CD4-positive, CD25-positive, alpha-beta regulatory T cell (primary cell): ENCODE measurements at regions not wholly inside any gene's neighbourhood (a gene's known extent, or its start where the extent isn't known, plus 50 kb on each side); places are given as distances from the start of the nearest gene placed in this dataset.
"Not testable (repeated sequence)": the region's sequence is repeated elsewhere in the genome, so short reads cannot be mapped to it uniquely, and the experiment has no call there.

Experiments
- ATAC-seq, 2 donors: fragments of 150-1000 bp; cut with Tn5 transposase; one replicate each; pipeline ENCODE4 v1.10.0; 2021; ENCODE audit warnings: low read depth in 2 of 2, moderate number of reproducible peaks in 2 of 2, moderate library complexity in 1 of 2
- DNase-seq, 3 donors: peaks; one replicate each; pipeline versions ENCODE4 v3.0.0 to v3.0.0-alpha.2; 2012 to 2022; ENCODE audit warnings: mixed read lengths in 1 of 3
- H3K27ac ChIP-seq: one replicate; pipeline ENCODE4 v1.7.0; 2013; ENCODE audit warnings: mild to moderate bottlenecking, low read length; ENCODE audit not compliant: insufficient read depth, poor library complexity, severe bottlenecking
- H3K27me3 ChIP-seq: one replicate; pipeline ENCODE4 v1.7.0; 2013; ENCODE audit warnings: low read length; ENCODE audit not compliant: control insufficient read depth, insufficient read depth
- H3K36me3 ChIP-seq: one replicate; pipeline ENCODE4 v1.7.0; 2013; ENCODE audit warnings: mild to moderate bottlenecking, low read length, moderate library complexity; ENCODE audit not compliant: control insufficient read depth, insufficient read depth
- H3K4me1 ChIP-seq: 2 replicates; pipeline ENCODE4 v1.7.0; 2013; ENCODE audit warnings: mild to moderate bottlenecking, low read length; ENCODE audit not compliant: insufficient read depth, control insufficient read depth, poor library complexity, severe bottlenecking
- H3K4me3 ChIP-seq: one replicate; pipeline ENCODE4 v1.7.0; 2013; ENCODE audit warnings: low read depth, mild to moderate bottlenecking, low read length, moderate library complexity
- H3K9me3 ChIP-seq, 2 experiments: 1 replicate in 1 of 2; 2 replicates in 1 of 2; pipeline ENCODE4 v1.7.0; 2013; ENCODE audit warnings: low read length in 2 of 2, mild to moderate bottlenecking in 1 of 2, moderate library complexity in 1 of 2; ENCODE audit not compliant: control insufficient read depth in 2 of 2
- H3K27ac Mint-ChIP-seq, 3 donors: one replicate each; pipeline ENCODE4 v1.8.0; 2020 to 2022; ENCODE audit warnings: mild to moderate bottlenecking in 3 of 3, mixed read lengths in 3 of 3, moderate library complexity in 2 of 3
- H3K27me3 Mint-ChIP-seq: one replicate; pipeline ENCODE4 v1.8.0; 2022; ENCODE audit warnings: mild to moderate bottlenecking, mixed read lengths
- H3K36me3 Mint-ChIP-seq: one replicate; pipeline ENCODE4 v1.8.0; 2020; ENCODE audit warnings: mixed read lengths
- H3K4me1 Mint-ChIP-seq, 4 donors: one replicate each; pipeline ENCODE4 v1.8.0; 2020 to 2022; ENCODE audit warnings: mixed read lengths in 4 of 4, mild to moderate bottlenecking in 1 of 4
- H3K4me3 Mint-ChIP-seq, 4 donors: one replicate each; pipeline ENCODE4 v1.8.0; 2020 to 2022; ENCODE audit warnings: mild to moderate bottlenecking in 4 of 4, mixed read lengths in 4 of 4, moderate library complexity in 3 of 4
- H3K9me3 Mint-ChIP-seq, 7 donors: one replicate each; pipeline ENCODE4 v1.8.0; 2020 to 2022; ENCODE audit warnings: mixed read lengths in 7 of 7, mild to moderate bottlenecking in 3 of 7, moderate library complexity in 2 of 7

DNA sequence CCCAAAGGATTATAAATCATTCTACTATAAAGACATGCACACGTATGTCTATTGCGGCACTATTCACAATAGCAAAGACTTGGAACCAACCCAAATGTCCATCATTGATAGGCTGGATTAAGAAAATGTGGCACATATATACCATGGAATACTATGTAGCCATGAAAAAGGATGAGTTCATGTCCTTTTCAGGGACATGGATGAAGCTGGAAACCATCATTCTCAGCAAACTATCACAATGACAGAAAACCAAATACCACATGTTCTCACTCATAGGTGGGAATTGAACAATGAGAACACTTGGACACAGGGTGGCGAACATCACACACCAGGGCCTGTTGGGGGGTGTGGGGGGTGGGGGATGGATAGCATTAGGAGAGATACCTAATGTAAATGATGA is 273.8 kb downstream of the DEPDC1B start:
- not testable (repeated sequence) for H3K4me3 ChIP-seq, H3K36me3 Mint-ChIP-seq, H3K4me3 Mint-ChIP-seq, H3K27me3 ChIP-seq, DNase-seq, H3K36me3 ChIP-seq, H3K27me3 Mint-ChIP-seq, H3K27ac ChIP-seq, H3K4me1 Mint-ChIP-seq, ATAC-seq, H3K9me3 ChIP-seq, H3K4me1 ChIP-seq, H3K27ac Mint-ChIP-seq
- peaks cover 0 to 13% (median 3%) of the 10 kb centered on the region in 7 donors for H3K9me3 Mint-ChIP-seq

GRCh38 chr5:60420773-60421172 is 279.2 kb downstream of the DEPDC1B start:
- not testable (repeated sequence) for H3K27ac ChIP-seq, H3K4me3 Mint-ChIP-seq, H3K4me3 ChIP-seq, DNase-seq, ATAC-seq, H3K36me3 Mint-ChIP-seq, H3K4me1 Mint-ChIP-seq, H3K36me3 ChIP-seq, H3K27me3 Mint-ChIP-seq, H3K27ac Mint-ChIP-seq, H3K27me3 ChIP-seq, H3K4me1 ChIP-seq, H3K9me3 ChIP-seq
- peaks cover 0 to 15% (median 4%) of the 10 kb centered on the region in 7 donors for H3K9me3 Mint-ChIP-seq

DNA sequence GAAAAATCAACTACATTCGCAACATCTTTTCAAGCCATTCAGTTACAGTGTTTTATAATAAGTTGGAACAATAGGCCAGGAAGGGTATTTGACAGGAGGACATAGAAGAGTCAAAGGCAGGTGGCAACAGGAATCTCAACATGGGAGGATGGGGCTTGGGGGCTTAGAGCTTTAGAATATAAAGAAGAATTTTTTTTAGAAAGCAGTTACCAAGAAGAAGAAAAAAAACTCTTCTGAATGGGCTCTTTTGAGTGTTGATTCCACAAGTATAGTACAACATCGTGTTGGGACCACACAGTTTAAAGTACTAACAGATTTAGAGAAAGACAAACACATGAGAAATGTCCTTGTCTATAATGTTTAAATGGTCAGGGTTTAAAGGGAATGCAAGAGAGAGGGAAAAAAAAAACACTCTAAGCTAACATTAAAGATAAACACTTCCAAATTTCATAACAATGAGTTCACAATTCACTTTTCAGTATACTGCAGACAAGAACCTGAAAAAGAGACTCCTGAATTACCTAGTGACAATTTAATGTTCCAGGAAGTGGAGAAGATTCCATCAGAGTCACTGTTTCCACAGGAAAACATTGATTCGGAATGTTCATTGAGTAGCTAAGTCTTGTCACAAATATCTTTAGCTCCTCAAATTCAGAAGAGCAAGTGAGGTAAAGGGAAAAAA is 282.3 kb downstream of the DEPDC1B start:
- H3K9me3 Mint-ChIP-seq = peaks cover 0 to 4% (median 2%) of the 10 kb centered on the region in 7 donors
- H3K4me1 Mint-ChIP-seq = no peaks in the 10 kb centered on the region
- no peaks in the 10 kb centered on the region for H3K27me3 Mint-ChIP-seq
- ATAC-seq (no peak), DNase-seq (no peak)
- Histone ChIP-seq H3K27ac (no peak overlapping the region), H3K36me3 (no peaks in the 10 kb centered on the region), H3K4me1 (no peaks in the 10 kb centered on the region), H3K9me3 (no peaks in the 10 kb centered on the region), H3K27me3 (no peaks in the 10 kb centered on the region), H3K4me3 (no peak overlapping the region)
- H3K36me3 Mint-ChIP-seq = no peaks in the 10 kb centered on the region
- H3K27ac Mint-ChIP-seq = no peak overlapping the region
- no peak overlapping the region for H3K4me3 Mint-ChIP-seq

DNA sequence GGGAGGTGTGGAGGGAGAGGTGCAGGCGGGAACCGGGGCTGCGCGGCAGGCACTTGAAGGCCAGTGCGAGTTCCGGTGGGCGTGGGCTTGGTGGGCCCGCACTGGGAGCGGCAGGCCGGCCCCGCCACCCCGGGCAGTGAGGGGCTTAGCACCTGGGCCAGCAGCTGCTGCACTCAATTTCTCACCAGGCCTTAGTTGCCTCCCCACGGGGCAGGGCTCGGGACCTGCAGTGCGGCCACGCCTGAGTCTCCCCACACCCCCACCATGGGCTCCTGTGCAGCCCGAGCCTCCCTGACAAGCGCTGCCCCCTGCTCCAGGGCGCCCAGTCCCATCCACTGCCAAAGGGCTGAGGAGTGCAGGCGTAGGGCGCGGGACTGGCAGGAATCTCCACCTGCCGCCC is 284.5 kb downstream of the DEPDC1B start:
- Mint-ChIP-seq H3K27me3 (no peaks in the 10 kb centered on the region), H3K27ac (no peak overlapping the region), H3K4me3 (no peak overlapping the region), H3K36me3 (no peaks in the 10 kb centered on the region), H3K9me3 (peaks cover 0 to 4% (median 2%) of the 10 kb centered on the region in 7 donors), H3K4me1 (no peaks in the 10 kb centered on the region)
- Histone ChIP-seq H3K4me1 (no peaks in the 10 kb centered on the region), H3K4me3 (no peak overlapping the region), H3K27ac (no peak overlapping the region), H3K9me3 (no peaks in the 10 kb centered on the region), H3K36me3 (no peaks in the 10 kb centered on the region), H3K27me3 (no peaks in the 10 kb centered on the region)
- ATAC-seq (no peak), DNase-seq (no peak)

- Mint-ChIP-seq H3K9me3 (peaks cover 0 to 4% (median 0%) of the 10 kb centered on the region in 7 donors), H3K27me3 (no peaks in the 10 kb centered on the region), H3K4me3 (no peak overlapping the region), H3K4me1 (no peaks in the 10 kb centered on the region), H3K36me3 (no peaks in the 10 kb centered on the region), H3K27ac (no peak overlapping the region)
- Histone ChIP-seq H3K4me1 (no peaks in the 10 kb centered on the region), H3K27me3 (no peaks in the 10 kb centered on the region), H3K36me3 (no peaks in the 10 kb centered on the region), H3K4me3 (no peak overlapping the region), H3K27ac (no peak overlapping the region), H3K9me3 (no peaks in the 10 kb centered on the region)
- DNase-seq (no peak), ATAC-seq (no peak)
Observed at GRCh38 chr5:60410427-60410826, 289.5 kb downstream of the DEPDC1B start.

GRCh38 chr5:60404171-60404570 is 295.8 kb downstream of the DEPDC1B start:
- Mint-ChIP-seq H3K9me3 (peaks cover 0 to 7% (median 2%) of the 10 kb centered on the region in 7 donors), H3K27ac (no peak overlapping the region), H3K27me3 (no peaks in the 10 kb centered on the region), H3K4me3 (no peak overlapping the region), H3K36me3 (no peaks in the 10 kb centered on the region), H3K4me1 (no peaks in the 10 kb centered on the region)
- H3K4me3 ChIP-seq = no peak overlapping the region
- no peaks in the 10 kb centered on the region for H3K4me1 ChIP-seq
- ATAC-seq (no peak), DNase-seq (no peak)
- no peaks in the 10 kb centered on the region for H3K9me3 ChIP-seq
- no peaks in the 10 kb centered on the region for H3K27me3 ChIP-seq
- H3K36me3 ChIP-seq = no peaks in the 10 kb centered on the region
- no peak overlapping the region for H3K27ac ChIP-seq

DNA sequence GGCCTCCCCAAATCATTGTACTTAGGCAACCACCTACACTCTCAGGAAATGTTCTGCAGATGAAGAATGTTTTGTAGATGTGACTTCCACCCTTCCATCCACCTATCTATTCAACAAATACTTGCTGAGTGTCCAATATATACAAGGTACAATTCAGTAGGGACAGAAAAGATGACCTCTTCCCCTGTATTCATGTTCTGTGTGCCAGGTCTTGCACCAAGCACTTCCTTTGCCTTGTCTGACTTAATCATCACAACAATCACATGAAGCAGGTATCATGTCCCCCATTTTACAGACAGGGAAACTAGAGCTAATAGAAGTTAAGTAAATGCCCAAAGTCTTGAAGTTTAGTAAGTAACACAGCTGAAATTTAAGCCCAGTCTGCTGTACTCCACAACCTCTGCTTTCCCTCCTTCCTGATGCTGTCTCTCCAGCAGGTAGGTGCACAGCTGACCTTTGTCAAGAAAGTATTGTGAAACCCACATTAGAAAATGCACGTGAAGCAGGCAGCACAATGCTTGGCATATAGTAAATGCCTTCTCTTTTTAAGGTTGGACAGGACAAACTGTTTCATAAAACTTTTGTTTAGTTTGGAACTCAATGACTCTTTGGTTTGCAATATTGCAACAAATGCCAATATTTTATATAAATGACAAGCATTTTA is 296.5 kb downstream of the DEPDC1B start:
- Mint-ChIP-seq H3K27me3 (no peaks in the 10 kb centered on the region), H3K4me3 (no peak overlapping the region), H3K4me1 (no peaks in the 10 kb centered on the region), H3K36me3 (no peaks in the 10 kb centered on the region), H3K27ac (no peak overlapping the region), H3K9me3 (peaks cover 0 to 7% (median 2%) of the 10 kb centered on the region in 7 donors)
- no peak overlapping the region for H3K4me3 ChIP-seq
- no peaks in the 10 kb centered on the region for H3K9me3 ChIP-seq
- no peaks in the 10 kb centered on the region for H3K36me3 ChIP-seq
- no peak for ATAC-seq
- H3K27ac ChIP-seq = no peak overlapping the region
- H3K4me1 ChIP-seq = no peaks in the 10 kb centered on the region
- no peaks in the 10 kb centered on the region for H3K27me3 ChIP-seq
- no peak for DNase-seq
